ENCODE measurements at regions not wholly inside any gene's neighbourhood (a gene's known extent, or its start where the extent isn't known, plus 50 kb on each side); places are given as distances from the start of the nearest gene placed in this dataset.

DNA sequence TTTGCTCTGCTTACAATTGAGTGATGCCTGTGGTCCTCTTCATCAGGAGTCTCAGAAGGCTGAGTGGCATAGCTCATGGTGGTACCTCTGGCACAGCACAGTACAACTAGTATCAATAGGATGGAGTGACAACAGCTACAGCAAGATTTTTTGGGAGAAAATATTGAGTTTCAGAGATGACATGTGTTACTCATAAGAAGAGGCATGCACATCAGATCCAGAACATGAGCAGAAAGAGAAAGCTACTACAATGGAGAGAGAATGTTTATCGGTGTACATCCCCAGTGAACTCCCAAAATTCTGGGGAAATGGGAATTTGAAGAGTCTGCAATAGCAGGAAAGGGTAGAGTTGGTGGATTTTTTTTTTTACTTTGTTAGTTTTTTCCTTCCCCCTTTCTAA, 130.5 kb upstream of the MB21D2 start:
- TF ChIP-seq CTCF (IDR thresholded peaks at IDR 0.05; ENCODE audit: low read depth, low read length) = no peak
- no peak for TF ChIP-seq POLR2A (IDR thresholded peaks at IDR 0.05; ENCODE audit: extremely low read depth, insufficient read length)
- TF ChIP-seq, protein P1, sequence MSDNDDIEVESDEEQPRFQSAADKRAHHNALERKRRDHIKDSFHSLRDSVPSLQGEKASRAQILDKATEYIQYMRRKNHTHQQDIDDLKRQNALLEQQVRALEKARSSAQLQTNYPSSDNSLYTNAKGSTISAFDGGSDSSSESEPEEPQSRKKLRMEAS (IDR thresholded peaks at IDR 0.05; ENCODE audit: low read depth, low read length) = no peak
